ENCODE measurements at regions not wholly inside any gene's neighbourhood (a gene's known extent, or its start where the extent isn't known, plus 50 kb on each side); places are given as distances from the start of the nearest gene placed in this dataset.
"Not testable (repeated sequence)": the region's sequence is repeated elsewhere in the genome, so short reads cannot be mapped to it uniquely, and the experiment has no call there.

DNA sequence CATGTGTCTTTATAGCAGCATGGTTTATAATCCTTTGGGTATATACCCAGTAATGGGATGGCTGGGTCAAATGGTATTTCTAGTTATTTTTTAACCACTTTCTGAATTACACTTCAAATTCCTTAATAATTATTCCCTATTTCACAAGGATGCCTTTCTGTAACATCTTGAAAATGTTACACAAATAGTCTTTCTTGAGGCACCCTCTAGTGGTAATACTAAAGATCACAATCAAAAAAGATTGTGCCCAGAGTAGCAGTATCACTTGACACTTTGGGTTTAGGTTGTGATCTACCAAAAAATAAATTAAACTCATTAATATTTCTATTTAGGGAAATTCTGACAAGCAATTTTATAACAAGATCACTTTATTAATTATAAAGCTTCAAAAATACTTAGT lies 74.0 kb upstream of the TEKT4 start:
- TF ChIP-seq, protein P1, sequence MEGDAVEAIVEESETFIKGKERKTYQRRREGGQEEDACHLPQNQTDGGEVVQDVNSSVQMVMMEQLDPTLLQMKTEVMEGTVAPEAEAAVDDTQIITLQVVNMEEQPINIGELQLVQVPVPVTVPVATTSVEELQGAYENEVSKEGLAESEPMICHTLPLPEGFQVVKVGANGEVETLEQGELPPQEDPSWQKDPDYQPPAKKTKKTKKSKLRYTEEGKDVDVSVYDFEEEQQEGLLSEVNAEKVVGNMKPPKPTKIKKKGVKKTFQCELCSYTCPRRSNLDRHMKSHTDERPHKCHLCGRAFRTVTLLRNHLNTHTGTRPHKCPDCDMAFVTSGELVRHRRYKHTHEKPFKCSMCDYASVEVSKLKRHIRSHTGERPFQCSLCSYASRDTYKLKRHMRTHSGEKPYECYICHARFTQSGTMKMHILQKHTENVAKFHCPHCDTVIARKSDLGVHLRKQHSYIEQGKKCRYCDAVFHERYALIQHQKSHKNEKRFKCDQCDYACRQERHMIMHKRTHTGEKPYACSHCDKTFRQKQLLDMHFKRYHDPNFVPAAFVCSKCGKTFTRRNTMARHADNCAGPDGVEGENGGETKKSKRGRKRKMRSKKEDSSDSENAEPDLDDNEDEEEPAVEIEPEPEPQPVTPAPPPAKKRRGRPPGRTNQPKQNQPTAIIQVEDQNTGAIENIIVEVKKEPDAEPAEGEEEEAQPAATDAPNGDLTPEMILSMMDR (IDR thresholded peaks at IDR 0.05): peak; percentile 55; the same call in 1 of the 2 replicates
- H3K27me3 ChIP-seq (ENCODE audit: control insufficient read depth, insufficient read depth, low read length); in situ Hi-C loops (cut with HindIII; ENCODE audit: low pct_unique_long_range_greater_than_20kb, low sequenced_read_pairs); intact Hi-C loops (cut with micrococcal nuclease; ENCODE audit: unreplicated experiment); H3K9me3 ChIP-seq (ENCODE audit: control insufficient read depth, insufficient read depth, low read depth, low read length); ATAC-seq; POLR2A ChIA-PET; BruUV-seq (replicated peaks); H3K36me3 ChIP-seq (ENCODE audit: control insufficient read depth, insufficient read depth, low read length); H3K4me1 ChIP-seq (ENCODE audit: control insufficient read depth, insufficient read depth, low read length); DNase-seq (ENCODE audit: low read depth, low spot score); H3K27ac ChIP-seq (ENCODE audit: low read length); H3K4me3 ChIP-seq (ENCODE audit: low read depth in 2 of 2, low read length in 2 of 2): not testable (repeated sequence)
- CTCF ChIA-PET: interaction anchor here (0.6 kb wide), 1 partner anchor 37 kb away, joined by 3 read pairs; no protein-coding TSS in a partner anchor

All from Panc1 (cell line).